ENCODE measurements at regions not wholly inside any gene's neighbourhood (a gene's known extent, or its start where the extent isn't known, plus 50 kb on each side); places are given as distances from the start of the nearest gene placed in this dataset.

DNA sequence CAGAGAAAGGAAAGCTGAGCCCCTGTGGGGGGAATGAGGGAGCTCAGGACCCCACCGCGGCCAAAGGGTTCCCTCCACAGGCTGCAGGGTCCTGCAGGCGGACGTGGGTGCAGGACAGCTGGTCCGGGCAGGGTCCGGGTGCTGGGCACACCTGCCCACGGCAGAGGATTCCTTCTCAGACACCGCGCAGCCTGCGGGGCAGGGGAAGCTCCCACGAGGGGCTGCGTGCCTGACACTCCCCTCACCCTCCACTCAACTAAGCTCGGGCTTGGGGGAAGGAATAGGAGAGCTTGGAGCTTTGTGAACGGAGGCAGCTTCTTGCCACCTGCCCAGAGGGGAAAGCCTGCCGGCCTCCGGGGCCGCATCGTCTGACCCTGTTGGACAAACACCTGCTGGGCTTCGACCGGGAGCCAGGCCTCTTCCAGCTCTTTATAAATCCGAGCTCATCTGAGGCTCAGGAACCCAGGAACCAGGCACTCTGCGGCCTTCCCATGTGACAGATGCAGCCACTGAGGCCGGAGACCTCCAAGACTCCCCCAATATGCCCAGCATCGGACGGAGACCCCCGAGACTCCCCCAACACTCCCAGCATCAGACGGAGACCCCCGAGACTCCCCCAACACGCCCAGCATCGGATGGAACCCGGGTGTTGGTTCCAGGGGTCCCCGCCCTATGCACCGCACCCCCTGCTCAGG is 97.3 kb downstream of the PDGFA start:
- peaks cover 18% of the 10 kb centered on the region for H3K27me3 ChIP-seq (ENCODE audit: insufficient read depth, low read length)
- no peak overlapping the region for H2AFZ ChIP-seq (ENCODE audit: low read length, unreplicated experiment)
- no peak overlapping the region for H3K4me3 ChIP-seq (ENCODE audit: low read depth, low read length)

DNA sequence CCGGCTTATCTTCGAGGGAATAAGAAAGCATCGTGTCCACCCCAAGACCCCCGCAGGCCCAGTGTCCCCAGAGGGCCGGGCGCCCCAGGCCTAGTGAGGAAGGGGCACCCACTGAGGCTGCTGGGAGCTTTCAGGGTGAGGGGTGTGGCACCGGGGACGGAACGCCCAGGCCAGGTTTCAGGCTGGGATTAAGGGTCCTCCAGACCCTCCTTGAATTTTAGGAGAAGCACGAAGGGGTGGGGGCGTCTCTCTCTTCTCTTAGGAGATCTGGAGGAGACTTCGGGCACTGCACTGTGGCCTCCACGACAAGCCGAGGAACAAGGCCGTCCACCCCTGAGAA is 96.8 kb downstream of the PDGFA start:
- H3K27me3 ChIP-seq (ENCODE audit: insufficient read depth, low read length): peaks cover 18% of the 10 kb centered on the region

More for the DNA sequence above, 97.3 kb downstream of the PDGFA start:
- Histone ChIP-seq H3K36me3 (ENCODE audit: insufficient read depth, low read length) (no peaks in the 10 kb centered on the region), H3K79me2 (ENCODE audit: control insufficient read depth, insufficient read depth, low read length, unreplicated experiment) (no peaks in the 10 kb centered on the region), H3K27ac (ENCODE audit: low read depth, low read length) (no peak overlapping the region), H3K4me1 (ENCODE audit: control insufficient read depth, insufficient read depth, low read length, unreplicated experiment) (peaks cover 6% of the 10 kb centered on the region)

DNA sequence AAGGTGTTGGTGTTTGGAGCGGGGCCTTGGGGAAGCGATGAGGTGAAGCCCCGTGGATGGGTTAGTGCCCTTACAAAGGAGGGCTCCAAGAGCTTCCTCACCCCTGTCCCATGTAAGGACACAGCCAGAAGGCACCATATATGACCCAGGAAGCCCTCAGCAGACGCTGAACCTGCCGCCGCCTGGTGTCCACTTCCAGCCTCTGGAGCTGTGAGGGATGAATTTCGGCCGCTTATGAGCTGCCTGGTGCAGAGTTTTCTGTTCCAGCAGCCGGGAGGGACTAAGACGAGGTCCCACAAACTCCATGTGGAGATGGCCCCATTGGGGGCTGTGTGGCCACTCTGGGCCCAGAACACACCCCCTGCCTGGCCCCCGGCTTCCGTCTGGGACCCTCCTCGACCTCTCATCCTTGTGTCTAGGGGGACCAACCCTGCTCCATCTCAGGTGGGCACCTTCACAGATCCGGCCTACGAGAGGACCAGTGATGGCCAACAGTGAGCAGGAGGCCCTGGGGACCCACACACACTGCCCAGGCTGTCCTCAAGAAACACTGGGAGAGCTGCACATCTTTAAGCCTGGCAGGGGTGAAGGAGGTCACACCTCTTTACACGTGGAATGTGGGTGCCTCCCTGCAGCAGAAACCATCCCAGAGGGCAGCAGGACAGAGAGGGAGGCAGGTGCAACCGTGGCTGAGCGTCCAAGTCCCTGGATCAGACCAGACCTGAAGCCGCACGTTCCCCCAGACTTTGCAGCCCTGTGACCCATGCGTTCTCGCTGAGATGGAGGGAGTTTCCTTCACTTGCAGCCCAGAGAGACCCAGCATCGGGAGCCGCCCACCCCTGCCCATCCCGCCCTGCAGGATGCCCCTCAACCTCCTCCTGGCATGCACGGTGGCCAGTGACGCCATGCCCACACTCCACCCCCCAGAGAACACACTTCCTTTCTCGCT is 96.1 kb downstream of the PDGFA start:
- Histone ChIP-seq H3K27me3 (ENCODE audit: insufficient read depth, low read length) (peaks cover 18% of the 10 kb centered on the region), H3K79me2 (ENCODE audit: control insufficient read depth, insufficient read depth, low read length, unreplicated experiment) (no peaks in the 10 kb centered on the region), H3K4me3 (ENCODE audit: low read depth, low read length) (no peak overlapping the region), H3K4me1 (ENCODE audit: control insufficient read depth, insufficient read depth, low read length, unreplicated experiment) (peaks cover 6% of the 10 kb centered on the region), H2AFZ (ENCODE audit: low read length, unreplicated experiment) (no peak overlapping the region), H3K27ac (ENCODE audit: low read depth, low read length) (no peak overlapping the region), H3K36me3 (ENCODE audit: insufficient read depth, low read length) (no peaks in the 10 kb centered on the region)

More for the DNA sequence above, 96.8 kb downstream of the PDGFA start:
- Histone ChIP-seq H3K36me3 (ENCODE audit: insufficient read depth, low read length) (no peaks in the 10 kb centered on the region), H3K4me3 (ENCODE audit: low read depth, low read length) (no peak overlapping the region), H3K79me2 (ENCODE audit: control insufficient read depth, insufficient read depth, low read length, unreplicated experiment) (no peaks in the 10 kb centered on the region), H3K4me1 (ENCODE audit: control insufficient read depth, insufficient read depth, low read length, unreplicated experiment) (peaks cover 6% of the 10 kb centered on the region), H3K27ac (ENCODE audit: low read depth, low read length) (no peak overlapping the region), H2AFZ (ENCODE audit: low read length, unreplicated experiment) (no peak overlapping the region)

DNA sequence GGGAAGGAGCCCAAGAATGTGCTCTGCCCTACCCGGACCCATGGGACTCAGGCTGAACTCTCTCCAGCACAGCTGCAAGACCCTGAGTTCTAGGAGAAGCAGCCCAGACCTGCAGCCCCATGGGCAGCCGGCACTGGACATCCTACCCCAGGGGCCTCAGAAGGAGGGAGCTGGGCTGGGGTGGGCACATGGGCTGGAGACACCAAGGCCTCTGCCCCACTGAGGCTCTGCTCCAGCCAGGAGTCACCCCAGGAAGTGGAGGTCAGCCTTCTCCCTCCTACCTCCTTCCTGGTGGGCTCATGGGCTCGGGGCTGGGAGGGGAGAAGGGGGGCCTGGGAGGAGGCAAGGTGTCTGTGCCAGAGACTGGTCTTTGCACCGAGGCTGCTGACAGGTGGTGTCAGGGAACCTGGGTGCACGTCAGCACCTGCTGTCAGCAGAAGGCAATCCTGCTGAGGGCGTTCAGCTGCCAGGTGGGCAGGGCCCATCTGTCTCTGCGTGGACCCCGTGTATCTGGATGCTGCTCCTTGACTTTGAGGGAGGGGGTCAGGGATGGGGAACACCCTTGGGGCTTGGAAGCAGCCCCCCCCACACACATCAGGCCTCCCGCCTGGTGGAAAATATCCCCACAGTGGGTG is 95.2 kb downstream of the PDGFA start:
- Histone ChIP-seq H2AFZ (ENCODE audit: low read length, unreplicated experiment) (no peak overlapping the region), H3K79me2 (ENCODE audit: control insufficient read depth, insufficient read depth, low read length, unreplicated experiment) (no peaks in the 10 kb centered on the region), H3K27me3 (ENCODE audit: insufficient read depth, low read length) (peaks cover 18% of the 10 kb centered on the region), H3K36me3 (ENCODE audit: insufficient read depth, low read length) (no peaks in the 10 kb centered on the region), H3K4me3 (ENCODE audit: low read depth, low read length) (no peak overlapping the region), H3K4me1 (ENCODE audit: control insufficient read depth, insufficient read depth, low read length, unreplicated experiment) (peaks cover 6% of the 10 kb centered on the region), H3K27ac (ENCODE audit: low read depth, low read length) (no peak overlapping the region)

DNA sequence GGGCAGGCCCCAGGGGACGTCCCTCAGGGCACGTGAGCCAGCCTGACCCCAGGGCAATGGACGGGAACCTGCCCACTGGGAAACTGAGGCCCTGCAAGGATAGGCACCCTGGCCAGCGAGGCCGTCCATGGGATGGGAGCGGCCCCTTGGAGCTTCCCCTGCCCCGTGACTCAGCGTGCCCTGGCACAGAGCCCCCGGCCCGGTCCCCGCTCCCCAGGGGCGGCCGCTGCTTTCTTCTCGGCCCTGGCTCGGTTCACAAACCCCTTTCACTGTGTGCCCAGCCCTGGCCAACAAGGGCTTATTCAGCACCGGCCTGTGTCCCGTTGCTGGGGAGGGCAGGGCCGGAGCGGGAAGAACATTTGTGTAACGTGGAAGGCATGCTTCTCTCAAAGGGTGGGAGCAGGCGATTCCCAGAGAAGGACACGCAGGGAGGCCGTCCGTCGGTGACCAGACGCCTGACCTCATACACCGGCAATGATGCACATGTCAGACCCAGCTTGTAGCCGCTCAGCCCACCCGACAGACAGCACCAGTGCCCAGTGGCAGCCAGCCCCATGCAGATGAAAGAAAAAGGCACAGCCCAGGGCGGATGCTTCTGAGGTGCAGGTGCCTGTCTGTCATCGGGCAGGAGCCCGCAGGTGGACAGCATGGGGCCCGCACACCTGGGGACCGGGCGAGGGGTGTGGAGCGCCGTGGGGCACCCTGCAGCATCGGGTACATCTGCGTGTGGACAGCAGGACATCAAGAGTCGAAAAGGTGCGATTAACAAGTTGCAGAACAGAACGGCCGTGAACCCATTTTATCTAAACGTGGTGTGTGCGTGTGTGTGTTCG is 94.5 kb downstream of the PDGFA start:
- H3K4me1 ChIP-seq (ENCODE audit: control insufficient read depth, insufficient read depth, low read length, unreplicated experiment): peaks cover 6% of the 10 kb centered on the region
- H3K27ac ChIP-seq (ENCODE audit: low read depth, low read length): no peak overlapping the region
- H3K36me3 ChIP-seq (ENCODE audit: insufficient read depth, low read length): no peaks in the 10 kb centered on the region
- no peak overlapping the region for H3K4me3 ChIP-seq (ENCODE audit: low read depth, low read length)
- H3K27me3 ChIP-seq (ENCODE audit: insufficient read depth, low read length): peaks cover 18% of the 10 kb centered on the region
- H3K79me2 ChIP-seq (ENCODE audit: control insufficient read depth, insufficient read depth, low read length, unreplicated experiment): no peaks in the 10 kb centered on the region
- no peak overlapping the region for H2AFZ ChIP-seq (ENCODE audit: low read length, unreplicated experiment)

DNA sequence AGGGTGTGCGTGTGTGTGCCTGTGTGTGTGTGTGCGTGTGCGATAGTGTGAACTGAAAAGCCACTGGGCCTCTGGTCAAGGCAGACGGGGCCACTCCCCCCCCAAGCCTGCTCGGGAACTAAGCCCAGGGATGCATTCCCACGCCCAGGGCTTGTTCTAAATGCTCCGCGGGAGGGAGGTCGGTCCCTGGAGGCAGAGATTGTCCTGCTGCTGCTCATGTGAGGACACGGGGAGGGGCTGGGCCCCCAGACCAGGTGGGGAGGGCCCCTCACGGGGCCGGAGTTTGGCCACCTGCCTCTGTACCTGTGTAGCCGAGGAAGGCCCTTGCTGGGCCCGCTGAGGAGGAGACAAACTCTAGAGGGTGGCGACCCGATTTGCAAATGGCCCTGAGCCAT is 93.9 kb downstream of the PDGFA start:
- H3K27me3 ChIP-seq (ENCODE audit: insufficient read depth, low read length): peaks cover 18% of the 10 kb centered on the region
- peaks cover 6% of the 10 kb centered on the region for H3K4me1 ChIP-seq (ENCODE audit: control insufficient read depth, insufficient read depth, low read length, unreplicated experiment)
- no peak overlapping the region for H2AFZ ChIP-seq (ENCODE audit: low read length, unreplicated experiment)
- no peak overlapping the region for H3K27ac ChIP-seq (ENCODE audit: low read depth, low read length)
- no peaks in the 10 kb centered on the region for H3K79me2 ChIP-seq (ENCODE audit: control insufficient read depth, insufficient read depth, low read length, unreplicated experiment)
- no peaks in the 10 kb centered on the region for H3K36me3 ChIP-seq (ENCODE audit: insufficient read depth, low read length)
- no peak overlapping the region for H3K4me3 ChIP-seq (ENCODE audit: low read depth, low read length)

DNA sequence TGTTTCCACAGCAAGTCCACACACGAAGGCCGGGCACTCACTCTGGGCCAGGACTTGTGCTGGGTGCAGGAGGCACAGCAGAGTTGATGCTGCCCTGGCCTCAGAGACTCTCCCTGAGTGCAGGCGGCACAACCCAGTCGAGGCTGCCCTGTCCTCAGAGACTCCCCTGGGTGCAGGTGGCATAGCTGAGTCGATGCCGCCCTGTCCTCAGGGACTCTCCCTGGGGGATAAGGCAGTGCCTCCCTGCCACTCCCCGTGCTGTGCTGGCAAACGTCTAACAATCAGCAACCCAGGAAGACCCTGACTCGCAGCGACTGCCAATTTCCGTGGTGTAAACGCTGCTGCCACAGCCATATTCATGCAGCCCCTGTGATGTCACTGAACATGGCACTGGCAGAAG is 93.1 kb downstream of the PDGFA start:
- H3K79me2 ChIP-seq (ENCODE audit: control insufficient read depth, insufficient read depth, low read length, unreplicated experiment): no peaks in the 10 kb centered on the region
- H3K4me1 ChIP-seq (ENCODE audit: control insufficient read depth, insufficient read depth, low read length, unreplicated experiment): peaks cover 6% of the 10 kb centered on the region
- no peak overlapping the region for H3K4me3 ChIP-seq (ENCODE audit: low read depth, low read length)
- no peak overlapping the region for H2AFZ ChIP-seq (ENCODE audit: low read length, unreplicated experiment)
- H3K27me3 ChIP-seq (ENCODE audit: insufficient read depth, low read length): peaks cover 18% of the 10 kb centered on the region
- no peaks in the 10 kb centered on the region for H3K36me3 ChIP-seq (ENCODE audit: insufficient read depth, low read length)
- H3K27ac ChIP-seq (ENCODE audit: low read depth, low read length): no peak overlapping the region

DNA sequence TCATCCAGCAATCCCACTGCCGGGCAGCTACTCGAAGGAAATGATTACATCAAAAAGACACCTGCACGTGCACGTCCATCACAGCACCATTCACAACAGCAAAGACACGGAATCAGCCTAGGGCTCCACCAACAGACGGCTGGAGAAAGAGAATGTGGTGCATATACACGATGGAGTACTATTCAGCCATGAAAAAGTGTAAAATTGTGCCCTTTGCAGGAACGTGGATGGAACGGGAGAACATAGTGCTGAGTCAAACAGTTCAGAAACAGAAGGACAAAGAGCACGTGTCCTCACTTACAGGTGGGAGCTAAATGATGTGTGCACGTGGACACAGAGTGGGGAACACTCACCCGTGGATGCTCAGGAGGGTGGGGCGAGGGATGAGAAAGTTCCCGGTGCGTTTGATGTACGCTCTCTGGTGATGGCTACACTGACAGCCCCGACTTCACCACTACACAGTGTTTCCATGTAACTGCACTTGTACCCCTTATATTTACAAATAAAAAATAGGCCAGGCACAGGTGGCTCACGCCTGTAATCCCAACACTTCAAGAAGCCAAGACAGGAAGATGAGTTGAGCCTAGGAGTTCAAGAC is 92.0 kb downstream of the PDGFA start:
- Histone ChIP-seq H3K4me1 (ENCODE audit: control insufficient read depth, insufficient read depth, low read length, unreplicated experiment) (peaks cover 6% of the 10 kb centered on the region), H3K4me3 (ENCODE audit: low read depth, low read length) (no peak overlapping the region), H2AFZ (ENCODE audit: low read length, unreplicated experiment) (no peak overlapping the region), H3K79me2 (ENCODE audit: control insufficient read depth, insufficient read depth, low read length, unreplicated experiment) (no peaks in the 10 kb centered on the region), H3K27me3 (ENCODE audit: insufficient read depth, low read length) (peaks cover 18% of the 10 kb centered on the region), H3K36me3 (ENCODE audit: insufficient read depth, low read length) (no peaks in the 10 kb centered on the region), H3K27ac (ENCODE audit: low read depth, low read length) (no peak overlapping the region)

DNA sequence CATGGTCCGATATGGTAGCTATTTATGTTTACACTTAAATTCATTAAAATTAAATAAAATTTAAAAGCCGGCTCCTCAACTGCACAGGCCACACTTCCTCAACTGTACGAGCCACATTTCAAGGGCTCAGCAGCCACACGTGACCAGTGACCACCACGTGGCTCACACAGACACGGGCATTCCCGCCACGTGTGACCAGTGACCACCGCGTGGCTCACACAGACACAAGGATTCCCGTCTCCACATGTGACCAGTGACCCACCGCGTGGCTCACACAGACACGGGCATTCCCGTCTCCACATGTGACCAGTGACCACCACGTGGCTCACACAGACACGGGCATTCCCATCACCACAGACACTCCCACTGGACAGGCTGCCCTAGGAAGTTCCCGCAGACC is 91.3 kb downstream of the PDGFA start:
- Histone ChIP-seq H3K27ac (ENCODE audit: low read depth, low read length) (no peak overlapping the region), H3K36me3 (ENCODE audit: insufficient read depth, low read length) (no peaks in the 10 kb centered on the region), H3K4me1 (ENCODE audit: control insufficient read depth, insufficient read depth, low read length, unreplicated experiment) (peaks cover 6% of the 10 kb centered on the region), H3K27me3 (ENCODE audit: insufficient read depth, low read length) (peaks cover 18% of the 10 kb centered on the region), H3K4me3 (ENCODE audit: low read depth, low read length) (no peak overlapping the region), H2AFZ (ENCODE audit: low read length, unreplicated experiment) (no peak overlapping the region), H3K79me2 (ENCODE audit: control insufficient read depth, insufficient read depth, low read length, unreplicated experiment) (no peaks in the 10 kb centered on the region)
